HFF-Myc (cell line): ENCODE measurements at regions not wholly inside any gene's neighbourhood (a gene's known extent, or its start where the extent isn't known, plus 50 kb on each side); places are given as distances from the start of the nearest gene placed in this dataset.

ENCODE experiments used
- DNase-seq: peaks from one replicate; pipeline ENCODE4 v3.0.0-alpha.2; 2011; ENCODE audit warnings: low read depth; ENCODE audit errors: extremely low read depth
- H3K4me3 ChIP-seq: replicated peaks from 2 replicates; pipeline ENCODE4 v1.5.1; 2011; ENCODE audit warnings: low read depth, mild to moderate bottlenecking, control low read depth, low read length
- CTCF ChIP-seq: IDR thresholded peaks from 2 replicates; pipeline ENCODE4 v1.5.1; 2012; ENCODE audit warnings: mild to moderate bottlenecking, low read depth, low read length, control low read depth; ENCODE audit errors: missing control alignments

DNA sequence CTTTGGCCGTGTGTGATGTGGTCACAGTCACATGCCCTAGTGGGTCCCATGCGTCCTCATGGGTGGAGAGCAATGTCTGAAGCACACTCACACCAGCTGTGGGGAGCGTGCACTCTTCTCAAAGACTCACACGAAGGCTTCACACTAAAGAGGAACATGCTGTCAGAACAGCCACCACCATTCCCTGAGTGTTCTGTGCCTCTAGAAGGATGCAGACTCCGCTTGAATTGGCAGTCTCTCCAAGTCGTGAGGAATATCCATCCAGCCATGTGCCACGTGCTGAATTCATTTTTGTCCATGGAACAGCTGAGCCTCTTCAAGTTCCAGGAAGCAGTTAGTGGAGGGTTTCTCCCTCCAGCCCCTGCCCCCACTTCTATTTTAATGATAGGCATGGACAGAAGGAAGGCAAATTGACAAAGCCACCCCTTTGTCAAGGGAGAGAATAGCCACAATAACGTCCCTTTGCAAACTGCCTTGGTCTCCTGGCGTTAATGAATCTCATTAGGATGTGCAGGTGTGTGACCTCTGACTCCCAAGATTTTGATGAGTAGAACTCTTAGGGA, 464.3 kb upstream of the ID2 start:
- H3K4me3 ChIP-seq: no peak overlapping the region
- TF ChIP-seq CTCF: no peak
- no peak for DNase-seq

DNA sequence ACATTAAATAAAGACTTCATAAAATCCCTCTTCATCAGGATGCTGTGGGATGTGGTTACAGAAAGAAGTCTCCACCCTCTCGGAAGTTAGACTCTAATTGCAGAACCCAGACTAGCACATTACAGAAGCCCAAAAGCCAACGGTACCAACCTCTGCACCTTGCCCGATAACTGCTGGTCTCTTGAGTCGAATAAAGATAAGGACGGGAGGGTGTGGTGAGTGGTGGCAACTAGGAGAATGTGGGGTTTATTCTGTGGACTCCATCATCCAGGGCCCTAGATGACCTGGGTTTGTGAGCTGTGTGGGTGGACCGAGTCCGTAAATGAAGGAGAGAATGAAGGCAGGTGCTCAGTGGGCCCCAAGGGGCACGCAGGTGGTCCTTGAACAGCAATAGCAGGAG, 462.8 kb upstream of the ID2 start:
- no peak for DNase-seq
- H3K4me3 ChIP-seq: no peak overlapping the region
- TF ChIP-seq CTCF: no peak

GRCh38 chr2:8219631-8220355, 462.1 kb upstream of the ID2 start:
- H3K4me3 ChIP-seq: no peak overlapping the region
- TF ChIP-seq CTCF: no peak
- DNase-seq: no peak

- H3K4me3 ChIP-seq: no peak overlapping the region
- DNase-seq: no peak
- no peak for TF ChIP-seq CTCF
Measured at GRCh38 chr2:8222979-8223694, 458.7 kb upstream of the ID2 start.

DNA sequence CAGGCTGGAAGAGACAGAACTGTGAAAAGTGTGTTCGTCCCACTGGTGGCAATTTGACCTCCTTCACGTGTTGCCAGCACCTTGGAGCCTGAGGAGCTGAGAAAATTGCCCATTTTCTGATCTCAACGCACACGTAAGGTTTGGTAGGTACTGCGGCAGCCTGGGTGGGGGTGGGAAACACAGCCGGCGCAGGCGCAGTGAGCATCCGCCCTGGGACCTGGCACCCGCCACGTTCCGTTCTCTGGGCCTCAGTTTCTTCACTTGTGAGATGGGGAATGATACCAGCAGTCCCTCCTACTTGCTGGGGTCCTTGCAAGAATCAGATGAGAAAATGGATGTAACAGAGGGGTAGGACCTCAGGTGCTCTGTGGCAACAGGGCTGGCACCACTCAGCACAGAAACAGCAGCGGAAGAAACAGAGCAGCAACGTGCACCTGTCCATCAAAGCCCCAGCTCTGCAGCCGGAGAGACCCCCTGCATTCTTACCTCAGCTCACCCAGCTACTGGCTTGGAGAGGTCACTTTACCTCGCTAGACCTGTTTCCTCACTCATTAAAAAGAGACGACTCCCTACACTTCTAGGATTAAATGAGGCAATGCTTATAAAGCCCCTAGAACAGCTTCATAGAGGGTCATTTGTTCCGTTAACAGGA, 458.0 kb upstream of the ID2 start:
- no peak for TF ChIP-seq CTCF
- no peak for DNase-seq
- H3K4me3 ChIP-seq: no peak overlapping the region

DNA sequence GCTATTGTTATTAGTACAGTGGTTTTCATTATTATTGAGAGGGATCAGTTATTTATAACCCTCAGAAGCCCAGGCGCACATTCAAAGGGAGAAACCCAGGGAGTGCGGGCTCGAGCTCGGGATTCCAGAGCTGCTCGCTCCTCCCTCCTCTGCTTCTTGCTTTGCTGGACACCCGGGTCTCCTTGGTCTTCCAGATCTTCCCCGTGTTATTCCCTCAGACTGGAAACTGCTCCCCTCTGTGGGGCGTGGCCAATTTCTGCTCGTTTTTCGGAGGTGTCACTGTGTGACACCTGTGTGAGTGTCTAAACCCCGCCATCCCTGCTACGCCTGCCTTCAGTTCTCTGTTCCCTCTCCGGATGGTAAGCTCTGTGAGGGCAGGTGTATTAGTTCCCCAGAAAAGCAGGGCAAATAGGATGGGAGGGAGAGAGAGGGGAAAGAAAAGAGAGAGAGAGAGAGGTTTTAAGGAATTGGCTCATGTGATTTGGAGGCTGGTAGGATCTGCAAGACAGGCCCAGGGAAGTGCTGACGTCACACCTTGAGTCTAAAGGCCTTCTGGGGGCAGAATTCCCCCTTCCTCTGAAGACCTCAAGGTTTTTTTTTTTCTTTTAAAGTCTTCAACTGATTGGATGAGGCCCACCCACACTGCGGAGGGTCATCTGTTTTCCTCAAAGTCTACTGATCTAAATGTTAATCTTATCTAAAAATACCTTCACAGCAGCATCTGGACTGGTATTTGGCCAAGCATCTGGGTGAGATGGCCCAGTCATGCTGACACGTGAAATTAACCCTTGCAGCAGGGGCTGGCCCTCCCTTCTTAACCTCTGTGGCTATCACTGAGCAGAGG, 457.3 kb upstream of the ID2 start:
- no peak for DNase-seq

More for the DNA sequence above, 457.3 kb upstream of the ID2 start:
- no peak overlapping the region for H3K4me3 ChIP-seq
- TF ChIP-seq CTCF: no peak
